Adipocyte (in vitro differentiated cells): ENCODE measurements at regions not wholly inside any gene's neighbourhood (a gene's known extent, or its start where the extent isn't known, plus 50 kb on each side); places are given as distances from the start of the nearest gene placed in this dataset.

Source experiments
- DNase-seq: peaks from one replicate; pipeline ENCODE4 v3.0.0-alpha.2; 2015; ENCODE audit warnings: low read depth
- H3K27me3 ChIP-seq: replicated peaks from 2 replicates; pipeline ENCODE4 v1.7.0; 2013; ENCODE audit warnings: mild to moderate bottlenecking, low read length, moderate library complexity; ENCODE audit not compliant: control insufficient read depth, insufficient read depth
- H3K36me3 ChIP-seq: 2 replicates; pipeline ENCODE4 v1.7.0; 2013; ENCODE audit warnings: low read length, mild to moderate bottlenecking, moderate library complexity; ENCODE audit not compliant: control insufficient read depth, insufficient read depth, severe bottlenecking
- H3K4me1 ChIP-seq: 2 replicates; pipeline ENCODE4 v1.7.0; 2013; ENCODE audit warnings: mild to moderate bottlenecking, low read length, moderate library complexity; ENCODE audit not compliant: control insufficient read depth, insufficient read depth
- H3K4me3 ChIP-seq: 2 replicates; pipeline ENCODE4 v1.7.0; 2013; ENCODE audit warnings: mild to moderate bottlenecking, low read length, moderate library complexity
- H3K9ac ChIP-seq: 2 replicates; pipeline ENCODE4 v1.7.0; 2013; ENCODE audit warnings: mild to moderate bottlenecking, low read length, moderate library complexity
- H3K9me3 ChIP-seq: 2 replicates; pipeline ENCODE4 v1.7.0; 2013; ENCODE audit warnings: mild to moderate bottlenecking, low read length, moderate library complexity; ENCODE audit not compliant: control insufficient read depth

- H3K27me3 ChIP-seq: no peaks in the 10 kb centered on the region
- no peaks in the 10 kb centered on the region for H3K36me3 ChIP-seq
- H3K9ac ChIP-seq: no peak overlapping the region
- H3K4me1 ChIP-seq: peaks cover 15% of the 10 kb centered on the region
- no peak overlapping the region for H3K4me3 ChIP-seq
- H3K9me3 ChIP-seq: peaks cover 18% of the 10 kb centered on the region
- DNase-seq: no peak
These were observed 138.0 kb upstream of the IRS2 start for GRCh38 chr13:109924376-109924775.

- no peak for DNase-seq
- no peaks in the 10 kb centered on the region for H3K27me3 ChIP-seq
- H3K4me1 ChIP-seq: peaks cover 26% of the 10 kb centered on the region
- no peak overlapping the region for H3K4me3 ChIP-seq
- H3K9me3 ChIP-seq: peaks cover 18% of the 10 kb centered on the region
- no peak overlapping the region for H3K9ac ChIP-seq
- H3K36me3 ChIP-seq: no peaks in the 10 kb centered on the region
These were observed 136.1 kb upstream of the IRS2 start for GRCh38 chr13:109922518-109922917.

- Histone ChIP-seq H3K36me3 (no peaks in the 10 kb centered on the region), H3K9ac (no peak overlapping the region), H3K27me3 (no peaks in the 10 kb centered on the region), H3K9me3 (no peaks in the 10 kb centered on the region), H3K4me1 (peaks cover 31% of the 10 kb centered on the region), H3K4me3 (no peak overlapping the region)
- peak; percentile 7 for DNase-seq
These were observed 133.5 kb upstream of the IRS2 start for GRCh38 chr13:109919715-109920375.

GRCh38 chr13:109918179-109918711 is 131.9 kb upstream of the IRS2 start:
- DNase-seq: no peak
- peaks cover 27% of the 10 kb centered on the region for H3K4me1 ChIP-seq
- H3K27me3 ChIP-seq: no peaks in the 10 kb centered on the region
- H3K9ac ChIP-seq: no peak overlapping the region
- H3K9me3 ChIP-seq: no peaks in the 10 kb centered on the region
- no peaks in the 10 kb centered on the region for H3K36me3 ChIP-seq
- H3K4me3 ChIP-seq: no peak overlapping the region

GRCh38 chr13:109917422-109917821 is 131.0 kb upstream of the IRS2 start:
- Histone ChIP-seq H3K36me3 (no peaks in the 10 kb centered on the region), H3K27me3 (peaks cover 4% of the 10 kb centered on the region), H3K4me3 (no peak overlapping the region), H3K4me1 (peaks cover 27% of the 10 kb centered on the region), H3K9ac (no peak overlapping the region), H3K9me3 (no peaks in the 10 kb centered on the region)
- no peak for DNase-seq

- H3K9ac ChIP-seq: no peak overlapping the region
- DNase-seq: no peak
- H3K27me3 ChIP-seq: peaks cover 8% of the 10 kb centered on the region
- H3K36me3 ChIP-seq: no peaks in the 10 kb centered on the region
- H3K4me1 ChIP-seq: peaks cover 15% of the 10 kb centered on the region
- no peak overlapping the region for H3K4me3 ChIP-seq
- H3K9me3 ChIP-seq: no peaks in the 10 kb centered on the region
These were observed 127.6 kb upstream of the IRS2 start for GRCh38 chr13:109913936-109914510.

- Histone ChIP-seq H3K4me3 (no peak overlapping the region), H3K36me3 (no peaks in the 10 kb centered on the region), H3K27me3 (peaks cover 8% of the 10 kb centered on the region), H3K9me3 (peaks cover 3% of the 10 kb centered on the region), H3K4me1 (peaks cover 7% of the 10 kb centered on the region), H3K9ac (no peak overlapping the region)
- no peak for DNase-seq
These were observed 126.8 kb upstream of the IRS2 start for GRCh38 chr13:109913186-109913585.

- no peak overlapping the region for H3K9ac ChIP-seq
- peaks cover 8% of the 10 kb centered on the region for H3K27me3 ChIP-seq
- H3K36me3 ChIP-seq: no peaks in the 10 kb centered on the region
- no peaks in the 10 kb centered on the region for H3K4me1 ChIP-seq
- peaks cover 3% of the 10 kb centered on the region for H3K9me3 ChIP-seq
- H3K4me3 ChIP-seq: no peak overlapping the region
- DNase-seq: peak; percentile 23
These were observed 123.8 kb upstream of the IRS2 start for GRCh38 chr13:109910194-109910593.

GRCh38 chr13:109906976-109907375 is 120.6 kb upstream of the IRS2 start:
- no peaks in the 10 kb centered on the region for H3K27me3 ChIP-seq
- H3K4me1 ChIP-seq: no peaks in the 10 kb centered on the region
- no peak for DNase-seq
- no peaks in the 10 kb centered on the region for H3K36me3 ChIP-seq
- H3K9ac ChIP-seq: no peak overlapping the region
- H3K4me3 ChIP-seq: no peak overlapping the region
- peaks cover 6% of the 10 kb centered on the region for H3K9me3 ChIP-seq

GRCh38 chr13:109904218-109904617 is 117.8 kb upstream of the IRS2 start:
- H3K9me3 ChIP-seq: peaks cover 6% of the 10 kb centered on the region
- peaks cover 10% of the 10 kb centered on the region for H3K27me3 ChIP-seq
- no peak for DNase-seq
- no peak overlapping the region for H3K9ac ChIP-seq
- H3K36me3 ChIP-seq: no peaks in the 10 kb centered on the region
- no peaks in the 10 kb centered on the region for H3K4me1 ChIP-seq
- no peak overlapping the region for H3K4me3 ChIP-seq

GRCh38 chr13:109900741-109901140 is 114.4 kb upstream of the IRS2 start:
- no peak overlapping the region for H3K4me3 ChIP-seq
- H3K4me1 ChIP-seq: peaks cover 13% of the 10 kb centered on the region
- peaks cover 3% of the 10 kb centered on the region for H3K9me3 ChIP-seq
- no peaks in the 10 kb centered on the region for H3K36me3 ChIP-seq
- H3K27me3 ChIP-seq: peaks cover 10% of the 10 kb centered on the region
- DNase-seq: no peak
- H3K9ac ChIP-seq: no peak overlapping the region
